ENCODE measurements at regions not wholly inside any gene's neighbourhood (a gene's known extent, or its start where the extent isn't known, plus 50 kb on each side); places are given as distances from the start of the nearest gene placed in this dataset.

DNA sequence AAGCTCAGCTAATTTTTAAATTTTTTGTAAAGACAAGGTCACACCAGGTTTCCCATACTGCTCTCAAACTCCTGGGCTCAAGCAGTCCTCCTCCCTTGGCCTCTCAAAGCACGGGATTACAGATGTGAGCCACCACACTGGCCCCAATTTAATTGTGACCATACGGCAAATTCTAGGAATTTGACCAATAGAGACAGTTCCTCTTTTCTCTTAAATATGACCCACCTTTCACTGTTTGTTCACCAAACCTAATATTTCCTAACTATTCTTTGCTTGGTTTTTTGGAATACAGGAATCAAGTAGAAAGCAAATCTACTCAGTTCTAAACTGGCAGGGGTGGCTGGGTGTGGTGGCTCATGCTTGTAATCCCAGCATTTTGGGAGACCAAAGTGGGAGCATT is 264.0 kb downstream of the SHQ1 start:
- Histone ChIP-seq H2BK20ac (ENCODE audit: low read depth, low read length, poor library complexity, severe bottlenecking) (no peak overlapping the region), H2AK5ac (ENCODE audit: insufficient read length, low read length) (no peak overlapping the region), H2BK15ac (ENCODE audit: low read depth, low read length) (no peak overlapping the region), H2BK120ac (ENCODE audit: low read depth, low read length, poor library complexity, severe bottlenecking) (no peak overlapping the region), H3K18ac (ENCODE audit: insufficient read length, low read depth, low read length) (no peak overlapping the region), H3K9ac (ENCODE audit: extremely low read depth, insufficient read length, low read length) (no peak overlapping the region), H4K5ac (ENCODE audit: insufficient read length, low read depth, low read length) (no peak overlapping the region), H3K23ac (ENCODE audit: insufficient read length, low read depth, low read length) (no peak overlapping the region), H3K79me1 (ENCODE audit: insufficient read depth, low read depth, low read length, poor library complexity, severe bottlenecking) (no peaks in the 10 kb centered on the region), H3K27me3 (ENCODE audit: insufficient read depth, low read length) (no peaks in the 10 kb centered on the region), H3K14ac (ENCODE audit: insufficient read depth, low read length) (no peak overlapping the region), H3K56ac (ENCODE audit: insufficient read length, low read depth, low read length) (no peak overlapping the region), H4K20me1 (ENCODE audit: control insufficient read depth, insufficient read depth, insufficient read length) (no peaks in the 10 kb centered on the region), H2BK5ac (ENCODE audit: insufficient read length, low read length) (no peak overlapping the region), H4K8ac (replicated peaks; ENCODE audit: insufficient read length, low read depth, low read length) (no peak overlapping the region), H3K4ac (ENCODE audit: low read depth, low read length) (no peak overlapping the region; the same call in 1 of the 2 replicates), H3K27ac (ENCODE audit: insufficient read length, low read depth, low read length) (no peak overlapping the region), H3K4me2 (ENCODE audit: insufficient read depth, insufficient read length, low read length) (no peak overlapping the region), H3K79me2 (ENCODE audit: insufficient read depth, low read length) (no peaks in the 10 kb centered on the region), H3T11ph (ENCODE audit: low read length) (no peak overlapping the region), H3K23me2 (ENCODE audit: insufficient read length, low read depth, low read length, poor library complexity, severe bottlenecking) (no peaks in the 10 kb centered on the region), H3K9me3 (ENCODE audit: control insufficient read depth, low read depth, low read length) (no peaks in the 10 kb centered on the region), H3K4me1 (ENCODE audit: insufficient read depth, low read length) (peaks cover 10% of the 10 kb centered on the region; the same call in 1 of the 2 replicates), H4K91ac (ENCODE audit: insufficient read length, low read depth, low read length) (no peak overlapping the region), H2BK12ac (ENCODE audit: insufficient read length, low read depth, low read length) (no peak overlapping the region), H2AFZ (ENCODE audit: low read length) (no peak overlapping the region)
- Mint-ChIP-seq H3K27me3 (ENCODE audit: low read depth) (peaks cover 28% of the 10 kb centered on the region), H3K4me1 (peaks cover 25 to 32% of the 10 kb centered on the region in 2 experiments), H3K36me3 (ENCODE audit: insufficient read depth in 1 of 3, low read depth in 3 of 3) (no peaks in the 10 kb centered on the region), H3K27ac (no peak overlapping the region), H3K9me3 (no peaks in the 10 kb centered on the region; a peak in 2 of 5 replicates), H3K4me3 (no peak overlapping the region)
- TF ChIP-seq, protein P1, sequence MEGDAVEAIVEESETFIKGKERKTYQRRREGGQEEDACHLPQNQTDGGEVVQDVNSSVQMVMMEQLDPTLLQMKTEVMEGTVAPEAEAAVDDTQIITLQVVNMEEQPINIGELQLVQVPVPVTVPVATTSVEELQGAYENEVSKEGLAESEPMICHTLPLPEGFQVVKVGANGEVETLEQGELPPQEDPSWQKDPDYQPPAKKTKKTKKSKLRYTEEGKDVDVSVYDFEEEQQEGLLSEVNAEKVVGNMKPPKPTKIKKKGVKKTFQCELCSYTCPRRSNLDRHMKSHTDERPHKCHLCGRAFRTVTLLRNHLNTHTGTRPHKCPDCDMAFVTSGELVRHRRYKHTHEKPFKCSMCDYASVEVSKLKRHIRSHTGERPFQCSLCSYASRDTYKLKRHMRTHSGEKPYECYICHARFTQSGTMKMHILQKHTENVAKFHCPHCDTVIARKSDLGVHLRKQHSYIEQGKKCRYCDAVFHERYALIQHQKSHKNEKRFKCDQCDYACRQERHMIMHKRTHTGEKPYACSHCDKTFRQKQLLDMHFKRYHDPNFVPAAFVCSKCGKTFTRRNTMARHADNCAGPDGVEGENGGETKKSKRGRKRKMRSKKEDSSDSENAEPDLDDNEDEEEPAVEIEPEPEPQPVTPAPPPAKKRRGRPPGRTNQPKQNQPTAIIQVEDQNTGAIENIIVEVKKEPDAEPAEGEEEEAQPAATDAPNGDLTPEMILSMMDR (conservative IDR thresholded peaks at IDR 0.05) = no peak
- no peak for DNase-seq
- no CpG with 5 or more reads among the region's 2 CpGs for WGBS (ENCODE audit: extremely low coverage, insufficient read length, low lambda C conversion rate)

Measured in H9 (cell line).